PC-3 (cell line): ENCODE measurements at regions not wholly inside any gene's neighbourhood (a gene's known extent, or its start where the extent isn't known, plus 50 kb on each side); places are given as distances from the start of the nearest gene placed in this dataset.

ENCODE experiments used
- EZH2 ChIP-seq: fragments of 300-600 bp; sonication (generic); IDR thresholded peaks from one replicate; pipeline ENCODE4 v1.6.1; 2017; ENCODE audit warnings: antibody characterized with exemption, mild to moderate bottlenecking, low read length; ENCODE audit not compliant: unreplicated experiment
- TF ChIP-seq, protein P1 (sequence below): fragments of 300-600 bp; sonication (generic); conservative IDR thresholded peaks from 2 replicates; pipeline ENCODE4 v1.5.1; 2017; ENCODE audit warnings: antibody characterized with exemption, low read depth, mild to moderate bottlenecking, low read length

DNA sequence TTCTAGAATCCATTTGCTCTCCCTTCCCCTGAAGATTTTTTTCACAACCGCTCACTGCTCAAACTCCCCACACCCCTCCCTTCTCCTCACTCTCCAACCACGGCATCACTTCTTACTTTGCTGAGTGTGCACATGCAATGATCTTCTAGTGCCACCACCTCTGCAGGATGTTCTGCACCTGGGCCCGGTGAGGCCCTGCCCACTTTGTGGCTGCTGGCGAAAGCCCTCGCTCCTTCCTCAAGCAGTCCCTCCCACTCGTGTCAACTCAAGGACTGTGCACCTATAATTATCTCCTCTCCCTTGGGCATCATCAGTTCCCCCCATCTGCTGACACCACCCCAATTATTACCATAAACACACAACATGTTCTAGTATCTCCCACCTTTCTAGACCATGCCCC is 91.0 kb upstream of the LANCL2 start:
- TF ChIP-seq, protein P1, sequence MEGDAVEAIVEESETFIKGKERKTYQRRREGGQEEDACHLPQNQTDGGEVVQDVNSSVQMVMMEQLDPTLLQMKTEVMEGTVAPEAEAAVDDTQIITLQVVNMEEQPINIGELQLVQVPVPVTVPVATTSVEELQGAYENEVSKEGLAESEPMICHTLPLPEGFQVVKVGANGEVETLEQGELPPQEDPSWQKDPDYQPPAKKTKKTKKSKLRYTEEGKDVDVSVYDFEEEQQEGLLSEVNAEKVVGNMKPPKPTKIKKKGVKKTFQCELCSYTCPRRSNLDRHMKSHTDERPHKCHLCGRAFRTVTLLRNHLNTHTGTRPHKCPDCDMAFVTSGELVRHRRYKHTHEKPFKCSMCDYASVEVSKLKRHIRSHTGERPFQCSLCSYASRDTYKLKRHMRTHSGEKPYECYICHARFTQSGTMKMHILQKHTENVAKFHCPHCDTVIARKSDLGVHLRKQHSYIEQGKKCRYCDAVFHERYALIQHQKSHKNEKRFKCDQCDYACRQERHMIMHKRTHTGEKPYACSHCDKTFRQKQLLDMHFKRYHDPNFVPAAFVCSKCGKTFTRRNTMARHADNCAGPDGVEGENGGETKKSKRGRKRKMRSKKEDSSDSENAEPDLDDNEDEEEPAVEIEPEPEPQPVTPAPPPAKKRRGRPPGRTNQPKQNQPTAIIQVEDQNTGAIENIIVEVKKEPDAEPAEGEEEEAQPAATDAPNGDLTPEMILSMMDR = no peak
- TF ChIP-seq EZH2 = no peak
